ENCODE measurements at regions not wholly inside any gene's neighbourhood (a gene's known extent, or its start where the extent isn't known, plus 50 kb on each side); places are given as distances from the start of the nearest gene placed in this dataset.

DNA sequence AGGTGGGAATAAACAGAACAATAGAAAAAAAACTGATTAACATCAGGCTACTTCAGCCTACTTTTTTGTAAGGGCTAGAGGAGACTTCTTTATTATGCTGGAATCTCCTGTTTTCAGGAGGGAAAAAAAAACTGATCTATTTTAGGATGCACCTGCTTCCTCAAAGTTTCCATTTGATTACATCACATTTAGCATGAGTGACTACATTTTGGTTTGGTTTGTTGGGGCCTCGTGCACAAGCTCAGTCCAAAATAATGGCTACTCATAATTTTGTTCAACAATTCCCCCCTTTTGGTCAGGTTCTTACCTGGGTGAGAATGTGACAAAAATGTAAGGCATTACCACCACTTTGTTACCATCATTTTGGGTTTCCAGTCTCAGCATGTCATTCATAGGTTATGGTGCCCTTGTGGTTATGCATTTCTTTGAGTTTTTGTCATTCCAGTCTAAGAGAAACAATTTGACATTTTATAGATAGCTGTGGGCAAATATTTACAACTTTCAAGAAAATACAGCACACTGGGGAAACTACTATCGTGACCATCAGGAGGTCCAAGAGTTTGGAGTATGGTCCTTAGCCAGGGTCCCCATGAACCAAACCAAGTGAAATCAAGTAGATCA lies 93.6 kb upstream of the ATP11B start:
- DNase-seq (ENCODE audit: low read depth) = no peak
- TF ChIP-seq, protein P1, sequence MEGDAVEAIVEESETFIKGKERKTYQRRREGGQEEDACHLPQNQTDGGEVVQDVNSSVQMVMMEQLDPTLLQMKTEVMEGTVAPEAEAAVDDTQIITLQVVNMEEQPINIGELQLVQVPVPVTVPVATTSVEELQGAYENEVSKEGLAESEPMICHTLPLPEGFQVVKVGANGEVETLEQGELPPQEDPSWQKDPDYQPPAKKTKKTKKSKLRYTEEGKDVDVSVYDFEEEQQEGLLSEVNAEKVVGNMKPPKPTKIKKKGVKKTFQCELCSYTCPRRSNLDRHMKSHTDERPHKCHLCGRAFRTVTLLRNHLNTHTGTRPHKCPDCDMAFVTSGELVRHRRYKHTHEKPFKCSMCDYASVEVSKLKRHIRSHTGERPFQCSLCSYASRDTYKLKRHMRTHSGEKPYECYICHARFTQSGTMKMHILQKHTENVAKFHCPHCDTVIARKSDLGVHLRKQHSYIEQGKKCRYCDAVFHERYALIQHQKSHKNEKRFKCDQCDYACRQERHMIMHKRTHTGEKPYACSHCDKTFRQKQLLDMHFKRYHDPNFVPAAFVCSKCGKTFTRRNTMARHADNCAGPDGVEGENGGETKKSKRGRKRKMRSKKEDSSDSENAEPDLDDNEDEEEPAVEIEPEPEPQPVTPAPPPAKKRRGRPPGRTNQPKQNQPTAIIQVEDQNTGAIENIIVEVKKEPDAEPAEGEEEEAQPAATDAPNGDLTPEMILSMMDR (conservative IDR thresholded peaks at IDR 0.05; ENCODE audit: low read depth, low read length) = no peak
- no peak overlapping the region for H3K4me3 ChIP-seq (ENCODE audit: low read depth, low read length)

DNA sequence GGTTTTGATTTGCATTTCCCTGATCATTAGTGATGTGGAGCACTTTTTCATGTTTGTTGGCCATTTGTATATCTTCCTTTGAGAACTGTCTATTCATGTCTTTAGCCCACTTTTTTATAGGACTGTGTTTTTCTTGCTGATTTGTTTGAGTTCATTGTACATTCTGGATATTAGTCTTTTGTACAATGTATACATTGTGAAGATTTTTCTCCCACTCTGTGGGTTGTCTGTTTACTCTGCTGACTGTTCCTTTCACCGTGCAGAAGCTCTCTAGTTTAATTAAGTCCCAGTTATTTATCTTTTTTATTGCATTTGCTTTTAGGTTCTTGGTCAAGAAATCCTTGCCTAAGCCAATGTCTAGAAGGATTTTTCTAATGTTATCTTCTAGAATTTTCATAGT lies 91.1 kb upstream of the ATP11B start:
- no peak overlapping the region for H3K4me3 ChIP-seq (ENCODE audit: low read depth, low read length)
- TF ChIP-seq, protein P1 (conservative IDR thresholded peaks at IDR 0.05; ENCODE audit: low read depth, low read length) = no peak
- no peak for DNase-seq (ENCODE audit: low read depth)

DNA sequence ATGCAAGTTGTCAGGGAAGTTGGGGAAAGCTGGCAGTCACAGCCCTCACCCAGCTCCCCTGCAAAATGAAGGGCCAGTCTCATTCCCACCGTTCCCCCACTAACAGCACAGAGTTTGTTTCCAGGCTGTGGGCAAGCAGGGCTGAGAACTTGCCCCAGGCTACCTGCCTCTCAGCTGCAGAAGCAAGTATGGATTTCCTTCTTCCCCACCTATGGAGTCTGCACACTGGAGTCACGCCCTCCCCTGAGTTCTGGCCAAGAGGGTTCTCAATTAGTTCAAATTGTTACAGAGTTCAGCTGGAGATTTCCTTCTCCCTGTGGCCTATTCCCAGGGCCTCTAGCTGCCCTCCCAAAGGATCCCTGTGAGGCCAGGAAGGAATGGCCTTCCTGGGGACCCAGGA lies 90.1 kb upstream of the ATP11B start:
- TF ChIP-seq, protein P1 (conservative IDR thresholded peaks at IDR 0.05; ENCODE audit: low read depth, low read length) = no peak
- DNase-seq (ENCODE audit: low read depth) = no peak
- no peak overlapping the region for H3K4me3 ChIP-seq (ENCODE audit: low read depth, low read length)

DNA sequence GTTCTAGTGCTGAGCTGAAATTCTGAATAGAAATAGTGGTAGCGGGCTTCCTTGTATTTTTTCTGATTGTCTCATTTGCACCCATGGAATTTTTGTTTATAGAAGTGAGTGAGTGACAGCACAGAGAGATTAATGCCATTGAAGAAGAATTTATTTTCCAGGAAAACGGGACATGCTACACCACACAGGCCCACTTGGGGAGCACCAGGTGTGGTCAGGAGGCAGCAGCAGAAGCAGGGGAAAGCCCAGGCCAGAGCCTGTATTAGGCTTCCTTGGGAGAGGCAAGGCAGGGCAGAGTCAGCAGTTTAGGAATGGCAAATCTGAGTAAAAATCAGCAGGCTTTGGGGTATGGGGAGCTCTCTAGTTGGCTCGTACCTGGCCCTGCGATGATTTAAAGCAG lies 88.4 kb upstream of the ATP11B start:
- no peak for DNase-seq (ENCODE audit: low read depth)
- TF ChIP-seq, protein P1 (conservative IDR thresholded peaks at IDR 0.05; ENCODE audit: low read depth, low read length) = no peak
- H3K4me3 ChIP-seq (ENCODE audit: low read depth, low read length) = no peak overlapping the region

DNA sequence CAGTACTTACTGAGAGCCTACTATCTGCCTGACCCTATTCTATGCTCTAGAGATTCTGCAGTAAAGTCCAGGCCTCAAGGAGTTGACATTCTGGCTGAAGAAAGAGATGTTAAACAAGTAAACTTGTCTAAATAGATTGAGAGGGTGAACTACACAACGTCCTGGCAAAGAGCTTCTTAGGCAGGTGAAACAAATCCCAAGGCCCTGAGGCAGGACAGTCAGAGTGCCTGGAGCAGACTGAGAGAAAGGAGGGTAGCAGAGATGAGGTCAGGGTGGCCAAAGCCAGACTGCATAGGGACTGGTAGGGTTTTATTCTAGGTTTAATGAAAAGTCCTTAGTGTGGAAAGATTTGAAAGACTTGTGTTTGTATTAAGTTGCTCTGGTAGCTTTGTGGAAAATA lies 84.5 kb upstream of the ATP11B start:
- no peak for DNase-seq (ENCODE audit: low read depth)
- H3K4me3 ChIP-seq (ENCODE audit: low read depth, low read length) = no peak overlapping the region
- TF ChIP-seq, protein P1 (conservative IDR thresholded peaks at IDR 0.05; ENCODE audit: low read depth, low read length) = no peak

DNA sequence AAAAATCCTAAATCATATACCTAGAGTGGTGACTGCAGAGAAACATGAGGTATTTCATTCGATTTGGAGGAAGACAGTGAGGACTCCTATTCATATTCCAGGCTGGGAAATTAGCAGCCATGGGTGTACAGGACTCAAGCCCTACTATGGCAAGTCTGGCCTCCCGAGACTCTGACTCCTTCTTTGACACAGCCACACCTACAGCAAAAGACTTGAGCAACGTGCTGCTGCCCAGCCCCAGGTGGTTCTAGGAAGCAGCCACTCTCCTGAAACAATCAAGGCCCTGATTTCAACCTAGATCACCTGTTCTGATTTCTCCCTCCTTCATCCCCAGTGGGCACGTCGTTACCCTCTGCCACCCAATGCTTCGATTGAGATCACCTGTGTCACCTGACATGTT lies 84.0 kb upstream of the ATP11B start:
- TF ChIP-seq, protein P1 (conservative IDR thresholded peaks at IDR 0.05; ENCODE audit: low read depth, low read length) = no peak
- DNase-seq (ENCODE audit: low read depth) = no peak
- H3K4me3 ChIP-seq (ENCODE audit: low read depth, low read length) = no peak overlapping the region

DNA sequence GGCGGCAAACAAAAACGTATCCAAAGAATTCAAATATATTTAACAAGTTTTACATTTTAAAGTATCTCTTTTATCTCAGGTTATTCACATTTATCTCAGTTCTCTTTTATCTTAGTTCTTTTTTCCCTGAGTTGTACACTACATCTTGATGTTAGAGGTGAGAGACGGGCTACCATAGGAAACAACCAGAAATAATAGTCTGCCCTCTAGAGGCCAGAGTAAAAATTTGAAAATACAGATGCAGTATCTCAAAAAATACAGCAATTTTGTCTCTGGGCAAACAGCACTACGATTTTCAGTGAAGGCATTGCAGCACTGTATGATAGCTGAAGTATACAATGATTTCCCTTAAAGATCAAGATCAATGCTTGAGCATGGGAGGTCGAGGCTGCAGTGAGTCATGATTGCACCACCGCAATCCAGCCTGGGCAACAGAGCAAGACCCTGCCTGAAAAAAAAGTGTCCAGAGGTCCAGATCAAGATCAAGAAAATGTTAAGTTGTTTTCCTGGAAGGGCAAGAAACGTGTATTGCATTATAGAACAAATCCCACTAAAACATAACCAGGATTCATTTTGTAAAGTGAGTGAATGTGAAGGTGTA lies 82.6 kb upstream of the ATP11B start:
- DNase-seq (ENCODE audit: low read depth) = no peak
- TF ChIP-seq, protein P1 (conservative IDR thresholded peaks at IDR 0.05; ENCODE audit: low read depth, low read length) = peak; percentile 67

More for the DNA sequence above, 82.6 kb upstream of the ATP11B start:
- no peak overlapping the region for H3K4me3 ChIP-seq (ENCODE audit: low read depth, low read length)
